OCI-LY7 (cell line): ENCODE measurements at regions not wholly inside any gene's neighbourhood (a gene's known extent, or its start where the extent isn't known, plus 50 kb on each side); places are given as distances from the start of the nearest gene placed in this dataset.

Experiments
- BruUV-seq: library from RNA; stranded (reverse); fragments of 400-500 nt; replicated peaks from 2 replicates; lab custom pipeline; 2021; lab: Mats Ljungman, UMichigan
- CTCF ChIA-PET: fragments of 300-600 bp; sonication (Branson Sonifier 250); formaldehyde crosslinking; loops from one replicate; lab custom pipeline; 2022; ENCODE audit warnings: antibody characterized with exemption; ENCODE audit not compliant: unreplicated experiment; lab: Charles Lee
- POLR2A ChIA-PET: fragments of 300-600 bp; sonication (Branson Sonifier 250); formaldehyde crosslinking; loops from one replicate; lab custom pipeline; 2022; ENCODE audit warnings: antibody characterized with exemption; lab: Charles Lee
- DNase-seq: peaks from one replicate; pipeline ENCODE4 v3.0.0-alpha.2; 2015; ENCODE audit warnings: low spot score
- H2AFZ ChIP-seq: fragments of 200-600 bp; sonication (generic), shearing (Covaris generic); 2 replicates; pipeline ENCODE4 v1.6.1; 2014; ENCODE audit warnings: mild to moderate bottlenecking, antibody characterized with exemption, low read length, moderate library complexity
- H3K27ac ChIP-seq: fragments of 200-600 bp; sonication (generic); 2 replicates; pipeline ENCODE4 v1.5.1; 2014; ENCODE audit warnings: mixed run types, low read depth, mild to moderate bottlenecking, moderate library complexity, low read length, inconsistent platforms; ENCODE audit not compliant: poor library complexity, severe bottlenecking
- H3K36me3 ChIP-seq: fragments of 200-600 bp; sonication (generic); 2 replicates; pipeline ENCODE4 v1.6.1; 2014; ENCODE audit warnings: mild to moderate bottlenecking, antibody characterized with exemption, low read length, moderate library complexity, mixed read lengths; ENCODE audit not compliant: insufficient read depth
- H3K4me1 ChIP-seq: fragments of 200-600 bp; sonication (generic); 2 replicates; pipeline ENCODE4 v1.5.1; 2014; ENCODE audit warnings: mild to moderate bottlenecking, low read length; ENCODE audit not compliant: insufficient read depth, poor library complexity, severe bottlenecking
- H3K4me2 ChIP-seq: fragments of 200-600 bp; sonication (generic); 2 replicates; pipeline ENCODE4 v1.6.1; 2014; ENCODE audit warnings: mild to moderate bottlenecking, low read length
- H3K4me3 ChIP-seq: fragments of 200-600 bp; sonication (generic); 2 replicates; pipeline ENCODE4 v1.5.1; 2014; ENCODE audit warnings: mild to moderate bottlenecking, low read depth, low read length; ENCODE audit not compliant: poor library complexity, severe bottlenecking
- H3K79me2 ChIP-seq: fragments of 200-600 bp; sonication (generic); 2 replicates; pipeline ENCODE4 v1.6.1; 2016; ENCODE audit warnings: low read depth, mild to moderate bottlenecking, low read length, moderate library complexity, mixed read lengths; ENCODE audit not compliant: insufficient read depth
- H3K9me2 ChIP-seq: fragments of 200-600 bp; sonication (generic); 2 replicates; pipeline ENCODE4 v1.6.1; 2016; ENCODE audit warnings: mild to moderate bottlenecking, low read length, mixed read lengths; ENCODE audit not compliant: insufficient read depth
- H3K9me3 ChIP-seq: fragments of 200-600 bp; sonication (generic); 2 replicates; pipeline ENCODE4 v1.6.1; 2014; ENCODE audit warnings: mild to moderate bottlenecking, mixed run types, low read length, mixed read lengths
- H4K20me1 ChIP-seq: fragments of 200-600 bp; sonication (generic); 2 replicates; pipeline ENCODE4 v1.6.1; 2014; ENCODE audit warnings: mild to moderate bottlenecking, antibody characterized with exemption, low read length, moderate library complexity, mixed read lengths; ENCODE audit not compliant: insufficient read depth
- EZH2phosphoT487 ChIP-seq: fragments of 200-600 bp; sonication (generic); IDR thresholded peaks from 2 replicates; pipeline ENCODE4 v1.6.1; 2018; ENCODE audit warnings: low read depth, borderline replicate concordance, mild to moderate bottlenecking, mixed run types, antibody characterized with exemption, low read length, moderate library complexity, mixed read lengths
- intact Hi-C: fragments of 100-400 bp; cut with micrococcal nuclease; formaldehyde crosslinking; loops from one replicate; pipeline ENCODE4 v1.10.0; 2022; ENCODE audit not compliant: unreplicated experiment
- TF ChIP-seq, protein P1 (sequence below): fragments of 200-600 bp; sonication (generic); conservative IDR thresholded peaks from 2 replicates; pipeline ENCODE4 v1.5.1; 2014; ENCODE audit warnings: mild to moderate bottlenecking, antibody characterized with exemption, low read length, moderate library complexity, mixed read lengths

DNA sequence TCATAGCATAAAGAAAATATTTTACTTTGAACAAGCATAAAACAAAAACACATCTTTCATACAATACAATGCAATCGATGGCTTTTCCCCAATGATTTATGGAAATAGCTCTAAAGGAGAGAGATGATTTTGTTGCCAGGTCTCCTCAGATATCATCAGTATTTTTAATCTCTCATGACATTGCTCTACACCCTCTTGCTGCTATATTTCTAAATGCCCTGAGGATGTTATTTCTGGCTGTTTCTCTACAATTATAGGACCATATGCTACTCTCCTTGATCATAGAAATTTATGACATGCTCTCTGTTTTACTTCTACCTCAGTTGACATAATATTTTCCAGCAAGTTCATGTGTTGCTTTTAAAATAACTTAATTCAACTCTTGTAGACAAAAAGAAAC, 654.9 kb upstream of the GBE1 start:
- Histone ChIP-seq H3K9me3 (no peaks in the 10 kb centered on the region), H4K20me1 (no peaks in the 10 kb centered on the region), H3K4me3 (no peak overlapping the region), H3K27ac (no peak overlapping the region), H2AFZ (no peak overlapping the region), H3K36me3 (no peaks in the 10 kb centered on the region), H3K9me2 (no peaks in the 10 kb centered on the region), H3K4me2 (no peak overlapping the region), H3K4me1 (no peaks in the 10 kb centered on the region), H3K79me2 (no peaks in the 10 kb centered on the region)
- no TSS peak for BruUV-seq
- TF ChIP-seq, protein P1, sequence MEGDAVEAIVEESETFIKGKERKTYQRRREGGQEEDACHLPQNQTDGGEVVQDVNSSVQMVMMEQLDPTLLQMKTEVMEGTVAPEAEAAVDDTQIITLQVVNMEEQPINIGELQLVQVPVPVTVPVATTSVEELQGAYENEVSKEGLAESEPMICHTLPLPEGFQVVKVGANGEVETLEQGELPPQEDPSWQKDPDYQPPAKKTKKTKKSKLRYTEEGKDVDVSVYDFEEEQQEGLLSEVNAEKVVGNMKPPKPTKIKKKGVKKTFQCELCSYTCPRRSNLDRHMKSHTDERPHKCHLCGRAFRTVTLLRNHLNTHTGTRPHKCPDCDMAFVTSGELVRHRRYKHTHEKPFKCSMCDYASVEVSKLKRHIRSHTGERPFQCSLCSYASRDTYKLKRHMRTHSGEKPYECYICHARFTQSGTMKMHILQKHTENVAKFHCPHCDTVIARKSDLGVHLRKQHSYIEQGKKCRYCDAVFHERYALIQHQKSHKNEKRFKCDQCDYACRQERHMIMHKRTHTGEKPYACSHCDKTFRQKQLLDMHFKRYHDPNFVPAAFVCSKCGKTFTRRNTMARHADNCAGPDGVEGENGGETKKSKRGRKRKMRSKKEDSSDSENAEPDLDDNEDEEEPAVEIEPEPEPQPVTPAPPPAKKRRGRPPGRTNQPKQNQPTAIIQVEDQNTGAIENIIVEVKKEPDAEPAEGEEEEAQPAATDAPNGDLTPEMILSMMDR, result no peak
- no peak for TF ChIP-seq EZH2phosphoT487
- ChIA-PET POLR2A (no interaction called here), CTCF (no interaction called here)
- intact Hi-C loops, result no loop called here
- DNase-seq, result no peak

DNA sequence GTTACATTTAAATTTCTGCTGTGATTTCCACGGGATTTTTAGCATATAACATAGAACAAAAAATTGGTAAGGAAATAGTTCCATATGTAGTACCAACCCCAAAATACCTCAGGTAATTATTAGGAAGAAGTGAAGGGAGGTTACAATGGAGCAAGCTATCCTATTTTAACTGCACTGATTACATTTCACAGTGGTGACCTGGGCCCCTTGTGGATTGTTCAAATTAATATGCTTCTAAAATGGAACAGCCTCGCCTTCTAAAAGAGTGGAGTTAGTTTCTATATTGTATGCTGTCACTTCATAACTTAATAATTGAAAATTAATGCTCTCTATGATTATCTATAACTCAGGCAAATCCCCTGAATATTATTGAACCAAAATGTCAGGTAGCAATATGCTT, 651.7 kb upstream of the GBE1 start:
- Histone ChIP-seq H3K4me3 (no peak overlapping the region), H3K27ac (no peak overlapping the region), H3K79me2 (no peaks in the 10 kb centered on the region), H3K9me2 (no peaks in the 10 kb centered on the region), H3K4me2 (no peak overlapping the region), H2AFZ (no peak overlapping the region), H3K36me3 (no peaks in the 10 kb centered on the region), H3K9me3 (no peaks in the 10 kb centered on the region), H3K4me1 (no peaks in the 10 kb centered on the region), H4K20me1 (no peaks in the 10 kb centered on the region)
- no peak for TF ChIP-seq EZH2phosphoT487
- TF ChIP-seq, protein P1, result no peak
- ChIA-PET POLR2A (interaction anchor here (0.6 kb wide), 1 partner anchor 443 kb away, joined by 6 read pairs; no protein-coding TSS in a partner anchor), CTCF (no interaction called here)
- no peak for DNase-seq
- no TSS peak for BruUV-seq
- intact Hi-C loops, result no loop called here

DNA sequence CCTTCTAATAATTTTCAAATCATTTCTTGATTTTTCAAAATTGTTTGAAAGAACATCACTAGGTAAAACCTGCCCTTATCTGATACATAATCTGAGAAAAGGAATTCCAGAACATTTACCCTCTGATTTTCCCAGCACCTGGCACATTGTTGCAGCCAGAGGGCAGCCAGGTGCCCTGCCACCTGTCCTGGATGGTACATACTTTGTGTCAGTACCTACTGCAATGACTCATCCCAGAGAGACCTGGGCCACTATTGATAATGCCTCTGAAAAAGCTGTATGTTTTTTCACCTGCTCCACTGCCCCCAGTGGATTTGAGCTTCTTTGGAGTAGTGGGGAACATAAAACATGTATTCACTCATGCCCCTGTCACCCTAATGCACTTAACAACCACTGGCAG, 648.9 kb upstream of the GBE1 start:
- no peak overlapping the region for H3K4me3 ChIP-seq
- no peak for DNase-seq
- ChIA-PET CTCF (no interaction called here), POLR2A (no interaction called here)
- H3K27ac ChIP-seq, result no peak overlapping the region
- no peaks in the 10 kb centered on the region for H3K9me2 ChIP-seq
- BruUV-seq, result no TSS peak
- no peaks in the 10 kb centered on the region for H3K36me3 ChIP-seq
- no peak overlapping the region for H3K4me2 ChIP-seq
- no peaks in the 10 kb centered on the region for H3K9me3 ChIP-seq
- H3K4me1 ChIP-seq, result no peaks in the 10 kb centered on the region
- no peak overlapping the region for H2AFZ ChIP-seq
- no peaks in the 10 kb centered on the region for H3K79me2 ChIP-seq
- TF ChIP-seq EZH2phosphoT487, result no peak
- intact Hi-C loops, result no loop called here
- H4K20me1 ChIP-seq, result no peaks in the 10 kb centered on the region
